K562 (cell line): ENCODE measurements at regions not wholly inside any gene's neighbourhood (a gene's known extent, or its start where the extent isn't known, plus 50 kb on each side); places are given as distances from the start of the nearest gene placed in this dataset.

Source experiments
- CCAR2 ChIP-seq: fragments of 200-400 bp; formaldehyde crosslinking; IDR thresholded peaks from 2 replicates; pipeline ENCODE4 v1.6.1; 2017; ENCODE audit warnings: mild to moderate bottlenecking, low read depth, low read length
- PHB ChIP-seq: fragments of 250-450 bp; sonication (Bioruptor Pico); IDR thresholded peaks from 2 replicates; pipeline ENCODE4 v1.5.0; 2021
- RBM39 ChIP-seq: fragments of 200-400 bp; formaldehyde crosslinking; optimal IDR thresholded peaks from 2 replicates; pipeline ENCODE3; 2018; ENCODE audit warnings: low read depth, low read length
- STAT5B ChIP-seq: fragments of 250-450 bp; sonication (Bioruptor Pico); IDR thresholded peaks from 2 replicates; pipeline ENCODE4 v1.8.0; 2021; ENCODE audit warnings: mild to moderate bottlenecking, inconsistent platforms
- ZNF318 ChIP-seq, 2 experiments: fragments of 450-650 bp; IDR thresholded peaks; 2 replicates each; pipeline ENCODE4 v1.6.1; 2016; ENCODE audit warnings: mild to moderate bottlenecking in 2 of 2, borderline replicate concordance in 1 of 2, low read depth in 1 of 2, moderate library complexity in 1 of 2
- TF ChIP-seq, protein P1 (sequence below): sonication (generic); formaldehyde crosslinking; IDR thresholded peaks from 2 replicates; pipeline ENCODE4 v1.4.0; 2020; ENCODE audit warnings: mild to moderate bottlenecking, missing genetic modification reagents
- TF ChIP-seq, protein P2 (sequence below): fragments of 450-650 bp; IDR thresholded peaks from 2 replicates; pipeline ENCODE4 v1.6.1; 2016; ENCODE audit warnings: low read depth

DNA sequence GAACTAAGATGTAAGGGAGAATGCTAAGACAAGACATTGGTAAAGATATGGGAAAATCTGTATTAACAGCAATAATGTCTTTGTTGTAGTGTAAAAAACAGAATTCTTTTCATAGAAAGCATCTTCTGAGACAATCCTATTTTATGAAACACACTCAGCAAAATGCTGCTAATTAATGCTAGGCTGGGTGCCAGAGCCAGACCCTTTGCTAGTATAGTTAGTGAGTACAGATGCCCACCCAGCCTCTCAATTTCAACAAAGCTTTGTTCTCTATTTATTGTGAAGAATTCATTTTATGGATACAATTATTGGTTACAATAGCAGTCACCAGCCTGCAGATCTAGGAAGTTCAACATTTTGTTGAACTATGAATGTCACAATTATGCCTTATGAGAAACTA is 131.0 kb downstream of the SEM1 start (continued):
- TF ChIP-seq ZNF318 (IDR thresholded peaks at IDR 0.05; ENCODE audit: borderline replicate concordance in 1 of 2, low read depth in 1 of 2): no peak
- TF ChIP-seq, protein P1, sequence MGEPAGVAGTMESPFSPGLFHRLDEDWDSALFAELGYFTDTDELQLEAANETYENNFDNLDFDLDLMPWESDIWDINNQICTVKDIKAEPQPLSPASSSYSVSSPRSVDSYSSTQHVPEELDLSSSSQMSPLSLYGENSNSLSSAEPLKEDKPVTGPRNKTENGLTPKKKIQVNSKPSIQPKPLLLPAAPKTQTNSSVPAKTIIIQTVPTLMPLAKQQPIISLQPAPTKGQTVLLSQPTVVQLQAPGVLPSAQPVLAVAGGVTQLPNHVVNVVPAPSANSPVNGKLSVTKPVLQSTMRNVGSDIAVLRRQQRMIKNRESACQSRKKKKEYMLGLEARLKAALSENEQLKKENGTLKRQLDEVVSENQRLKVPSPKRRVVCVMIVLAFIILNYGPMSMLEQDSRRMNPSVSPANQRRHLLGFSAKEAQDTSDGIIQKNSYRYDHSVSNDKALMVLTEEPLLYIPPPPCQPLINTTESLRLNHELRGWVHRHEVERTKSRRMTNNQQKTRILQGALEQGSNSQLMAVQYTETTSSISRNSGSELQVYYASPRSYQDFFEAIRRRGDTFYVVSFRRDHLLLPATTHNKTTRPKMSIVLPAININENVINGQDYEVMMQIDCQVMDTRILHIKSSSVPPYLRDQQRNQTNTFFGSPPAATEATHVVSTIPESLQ: no peak
- TF ChIP-seq, protein P2, sequence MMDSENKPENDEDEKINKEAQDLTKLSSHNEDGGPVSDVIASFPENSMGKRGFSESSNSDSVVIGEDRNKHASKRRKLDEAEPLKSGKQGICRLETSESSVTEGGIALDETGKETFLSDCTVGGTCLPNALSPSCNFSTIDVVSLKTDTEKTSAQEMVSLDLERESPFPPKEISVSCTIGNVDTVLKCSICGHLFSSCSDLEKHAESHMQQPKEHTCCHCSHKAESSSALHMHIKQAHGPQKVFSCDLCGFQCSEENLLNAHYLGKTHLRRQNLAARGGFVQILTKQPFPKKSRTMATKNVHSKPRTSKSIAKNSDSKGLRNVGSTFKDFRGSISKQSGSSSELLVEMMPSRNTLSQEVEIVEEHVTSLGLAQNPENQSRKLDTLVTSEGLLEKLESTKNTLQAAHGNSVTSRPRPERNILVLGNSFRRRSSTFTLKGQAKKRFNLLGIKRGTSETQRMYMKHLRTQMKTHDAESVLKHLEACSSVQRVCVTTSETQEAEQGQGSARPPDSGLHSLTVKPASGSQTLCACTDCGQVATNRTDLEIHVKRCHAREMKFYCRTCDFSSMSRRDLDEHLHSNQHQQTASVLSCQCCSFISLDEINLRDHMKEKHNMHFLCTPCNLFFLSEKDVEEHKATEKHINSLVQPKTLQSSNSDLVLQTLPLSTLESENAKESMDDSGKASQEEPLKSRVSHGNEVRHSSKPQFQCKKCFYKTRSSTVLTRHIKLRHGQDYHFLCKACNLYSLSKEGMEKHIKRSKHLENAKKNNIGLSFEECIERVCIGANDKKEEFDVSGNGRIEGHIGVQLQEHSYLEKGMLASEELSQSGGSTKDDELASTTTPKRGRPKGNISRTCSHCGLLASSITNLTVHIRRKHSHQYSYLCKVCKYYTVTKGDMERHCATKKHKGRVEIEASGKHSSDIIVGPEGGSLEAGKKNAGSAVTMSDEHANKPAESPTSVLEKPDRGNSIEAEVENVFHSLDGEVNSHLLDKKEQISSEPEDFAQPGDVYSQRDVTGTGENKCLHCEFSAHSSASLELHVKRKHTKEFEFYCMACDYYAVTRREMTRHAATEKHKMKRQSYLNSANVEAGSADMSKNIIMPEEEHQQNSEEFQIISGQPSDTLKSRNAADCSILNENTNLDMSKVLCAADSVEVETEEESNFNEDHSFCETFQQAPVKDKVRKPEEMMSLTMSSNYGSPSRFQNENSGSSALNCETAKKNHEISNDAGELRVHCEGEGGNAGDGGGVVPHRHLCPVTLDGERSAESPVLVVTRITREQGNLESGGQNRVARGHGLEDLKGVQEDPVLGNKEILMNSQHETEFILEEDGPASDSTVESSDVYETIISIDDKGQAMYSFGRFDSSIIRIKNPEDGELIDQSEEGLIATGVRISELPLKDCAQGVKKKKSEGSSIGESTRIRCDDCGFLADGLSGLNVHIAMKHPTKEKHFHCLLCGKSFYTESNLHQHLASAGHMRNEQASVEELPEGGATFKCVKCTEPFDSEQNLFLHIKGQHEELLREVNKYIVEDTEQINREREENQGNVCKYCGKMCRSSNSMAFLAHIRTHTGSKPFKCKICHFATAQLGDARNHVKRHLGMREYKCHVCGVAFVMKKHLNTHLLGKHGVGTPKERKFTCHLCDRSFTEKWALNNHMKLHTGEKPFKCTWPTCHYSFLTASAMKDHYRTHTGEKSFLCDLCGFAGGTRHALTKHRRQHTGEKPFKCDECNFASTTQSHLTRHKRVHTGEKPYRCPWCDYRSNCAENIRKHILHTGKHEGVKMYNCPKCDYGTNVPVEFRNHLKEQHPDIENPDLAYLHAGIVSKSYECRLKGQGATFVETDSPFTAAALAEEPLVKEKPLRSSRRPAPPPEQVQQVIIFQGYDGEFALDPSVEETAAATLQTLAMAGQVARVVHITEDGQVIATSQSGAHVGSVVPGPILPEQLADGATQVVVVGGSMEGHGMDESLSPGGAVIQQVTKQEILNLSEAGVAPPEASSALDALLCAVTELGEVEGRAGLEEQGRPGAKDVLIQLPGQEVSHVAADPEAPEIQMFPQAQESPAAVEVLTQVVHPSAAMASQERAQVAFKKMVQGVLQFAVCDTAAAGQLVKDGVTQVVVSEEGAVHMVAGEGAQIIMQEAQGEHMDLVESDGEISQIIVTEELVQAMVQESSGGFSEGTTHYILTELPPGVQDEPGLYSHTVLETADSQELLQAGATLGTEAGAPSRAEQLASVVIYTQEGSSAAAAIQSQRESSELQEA: no peak
- TF ChIP-seq CCAR2: no peak
- TF ChIP-seq PHB (CRISPR knock-in tag): no peak
- TF ChIP-seq RBM39: no peak
- TF ChIP-seq STAT5B: no peak
